ENCODE measurements at regions not wholly inside any gene's neighbourhood (a gene's known extent, or its start where the extent isn't known, plus 50 kb on each side); places are given as distances from the start of the nearest gene placed in this dataset.

DNA sequence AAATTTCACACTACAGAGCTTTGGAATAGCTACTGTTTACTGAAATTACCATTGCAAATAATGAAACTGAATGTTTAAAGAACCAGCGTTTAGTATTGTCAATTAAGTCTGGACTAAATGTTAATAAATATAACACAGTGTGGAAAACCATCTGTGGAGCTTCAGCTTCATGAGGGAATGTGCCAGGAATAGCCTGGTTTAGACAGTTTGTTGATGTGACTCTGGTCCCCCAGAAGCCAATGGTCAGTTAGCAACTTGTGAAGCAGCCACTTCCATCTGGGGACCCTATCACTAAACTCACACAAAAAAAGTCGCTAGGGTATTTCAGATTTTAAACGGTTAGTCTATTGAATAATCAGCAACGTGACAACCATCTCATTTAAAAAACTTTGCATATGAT lies 207.8 kb downstream of the RAMP3 start:
- Histone ChIP-seq H3K4me3 (ENCODE audit: low read length) (no peak overlapping the region), H3K9me2 (ENCODE audit: insufficient read depth, low read length) (no peaks in the 10 kb centered on the region), H2AFZ (ENCODE audit: low read depth, low read length) (no peak overlapping the region), H3K9me3 (ENCODE audit: low read length) (no peaks in the 10 kb centered on the region), H3K27me3 (ENCODE audit: insufficient read depth, low read depth, low read length) (no peaks in the 10 kb centered on the region), H3K36me3 (ENCODE audit: insufficient read depth, low read length) (no peaks in the 10 kb centered on the region), H3K9ac (ENCODE audit: low read length) (no peak overlapping the region), H3K79me2 (replicated peaks; ENCODE audit: insufficient read depth, low read length) (no peaks in the 10 kb centered on the region), H4K20me1 (ENCODE audit: insufficient read depth) (no peaks in the 10 kb centered on the region), H3K4me2 (ENCODE audit: low read length) (no peak overlapping the region), H3K27ac (ENCODE audit: low read length) (no peak overlapping the region), H3F3A (ENCODE audit: insufficient read depth, low read length, poor library complexity, severe bottlenecking) (no peaks in the 10 kb centered on the region)
- TF ChIP-seq EP300 (conservative IDR thresholded peaks at IDR 0.05; ENCODE audit: poor library complexity, severe bottlenecking) (no peak), SMC3 (conservative IDR thresholded peaks at IDR 0.05; ENCODE audit: poor library complexity) (no peak), POLR2AphosphoS5 (IDR thresholded peaks at IDR 0.05) (no peak), RAD21 (conservative IDR thresholded peaks at IDR 0.05) (no peak), EZH2 (IDR thresholded peaks at IDR 0.05; ENCODE audit: borderline replicate concordance, insufficient read depth, low read length, poor library complexity, severe bottlenecking) (no peak), TAF1 (IDR thresholded peaks at IDR 0.05; ENCODE audit: low read depth) (no peak), MXI1 (conservative IDR thresholded peaks at IDR 0.05; ENCODE audit: poor library complexity, severe bottlenecking) (no peak)
- TF ChIP-seq, protein P1, sequence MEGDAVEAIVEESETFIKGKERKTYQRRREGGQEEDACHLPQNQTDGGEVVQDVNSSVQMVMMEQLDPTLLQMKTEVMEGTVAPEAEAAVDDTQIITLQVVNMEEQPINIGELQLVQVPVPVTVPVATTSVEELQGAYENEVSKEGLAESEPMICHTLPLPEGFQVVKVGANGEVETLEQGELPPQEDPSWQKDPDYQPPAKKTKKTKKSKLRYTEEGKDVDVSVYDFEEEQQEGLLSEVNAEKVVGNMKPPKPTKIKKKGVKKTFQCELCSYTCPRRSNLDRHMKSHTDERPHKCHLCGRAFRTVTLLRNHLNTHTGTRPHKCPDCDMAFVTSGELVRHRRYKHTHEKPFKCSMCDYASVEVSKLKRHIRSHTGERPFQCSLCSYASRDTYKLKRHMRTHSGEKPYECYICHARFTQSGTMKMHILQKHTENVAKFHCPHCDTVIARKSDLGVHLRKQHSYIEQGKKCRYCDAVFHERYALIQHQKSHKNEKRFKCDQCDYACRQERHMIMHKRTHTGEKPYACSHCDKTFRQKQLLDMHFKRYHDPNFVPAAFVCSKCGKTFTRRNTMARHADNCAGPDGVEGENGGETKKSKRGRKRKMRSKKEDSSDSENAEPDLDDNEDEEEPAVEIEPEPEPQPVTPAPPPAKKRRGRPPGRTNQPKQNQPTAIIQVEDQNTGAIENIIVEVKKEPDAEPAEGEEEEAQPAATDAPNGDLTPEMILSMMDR (IDR thresholded peaks at IDR 0.05; ENCODE audit: poor library complexity, severe bottlenecking): no peak
- TF ChIP-seq, protein P2, sequence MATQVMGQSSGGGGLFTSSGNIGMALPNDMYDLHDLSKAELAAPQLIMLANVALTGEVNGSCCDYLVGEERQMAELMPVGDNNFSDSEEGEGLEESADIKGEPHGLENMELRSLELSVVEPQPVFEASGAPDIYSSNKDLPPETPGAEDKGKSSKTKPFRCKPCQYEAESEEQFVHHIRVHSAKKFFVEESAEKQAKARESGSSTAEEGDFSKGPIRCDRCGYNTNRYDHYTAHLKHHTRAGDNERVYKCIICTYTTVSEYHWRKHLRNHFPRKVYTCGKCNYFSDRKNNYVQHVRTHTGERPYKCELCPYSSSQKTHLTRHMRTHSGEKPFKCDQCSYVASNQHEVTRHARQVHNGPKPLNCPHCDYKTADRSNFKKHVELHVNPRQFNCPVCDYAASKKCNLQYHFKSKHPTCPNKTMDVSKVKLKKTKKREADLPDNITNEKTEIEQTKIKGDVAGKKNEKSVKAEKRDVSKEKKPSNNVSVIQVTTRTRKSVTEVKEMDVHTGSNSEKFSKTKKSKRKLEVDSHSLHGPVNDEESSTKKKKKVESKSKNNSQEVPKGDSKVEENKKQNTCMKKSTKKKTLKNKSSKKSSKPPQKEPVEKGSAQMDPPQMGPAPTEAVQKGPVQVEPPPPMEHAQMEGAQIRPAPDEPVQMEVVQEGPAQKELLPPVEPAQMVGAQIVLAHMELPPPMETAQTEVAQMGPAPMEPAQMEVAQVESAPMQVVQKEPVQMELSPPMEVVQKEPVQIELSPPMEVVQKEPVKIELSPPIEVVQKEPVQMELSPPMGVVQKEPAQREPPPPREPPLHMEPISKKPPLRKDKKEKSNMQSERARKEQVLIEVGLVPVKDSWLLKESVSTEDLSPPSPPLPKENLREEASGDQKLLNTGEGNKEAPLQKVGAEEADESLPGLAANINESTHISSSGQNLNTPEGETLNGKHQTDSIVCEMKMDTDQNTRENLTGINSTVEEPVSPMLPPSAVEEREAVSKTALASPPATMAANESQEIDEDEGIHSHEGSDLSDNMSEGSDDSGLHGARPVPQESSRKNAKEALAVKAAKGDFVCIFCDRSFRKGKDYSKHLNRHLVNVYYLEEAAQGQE (IDR thresholded peaks at IDR 0.05; ENCODE audit: borderline replicate concordance): no peak

DNA sequence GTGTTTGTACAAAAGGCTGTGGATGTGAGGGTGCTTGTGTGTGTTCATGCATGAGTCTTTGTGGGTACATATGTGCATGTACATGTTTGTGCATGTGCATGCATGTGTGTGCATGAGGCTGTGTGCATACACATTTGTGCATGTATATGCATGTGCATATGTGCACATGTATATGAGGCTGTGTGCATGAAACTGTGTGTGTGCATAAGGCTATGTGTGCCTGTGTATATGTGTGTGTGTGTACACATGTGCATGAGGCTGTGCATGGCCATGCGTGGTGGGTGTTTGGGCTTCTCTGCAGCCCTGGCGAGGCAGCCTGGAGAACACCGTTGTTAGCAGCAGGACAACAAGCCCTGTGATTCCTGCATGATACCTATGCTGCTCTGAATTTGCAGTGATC lies 207.7 kb upstream of the ADCY1 start:
- TF ChIP-seq SMC3 (conservative IDR thresholded peaks at IDR 0.05; ENCODE audit: poor library complexity) (no peak), EP300 (conservative IDR thresholded peaks at IDR 0.05; ENCODE audit: poor library complexity, severe bottlenecking) (no peak), MXI1 (conservative IDR thresholded peaks at IDR 0.05; ENCODE audit: poor library complexity, severe bottlenecking) (no peak), EZH2 (IDR thresholded peaks at IDR 0.05; ENCODE audit: borderline replicate concordance, insufficient read depth, low read length, poor library complexity, severe bottlenecking) (no peak), POLR2AphosphoS5 (IDR thresholded peaks at IDR 0.05) (no peak), RAD21 (conservative IDR thresholded peaks at IDR 0.05) (no peak), TAF1 (IDR thresholded peaks at IDR 0.05; ENCODE audit: low read depth) (no peak)
- TF ChIP-seq, protein P1 (IDR thresholded peaks at IDR 0.05; ENCODE audit: poor library complexity, severe bottlenecking): no peak
- TF ChIP-seq, protein P2 (IDR thresholded peaks at IDR 0.05; ENCODE audit: borderline replicate concordance): no peak
- no peaks in the 10 kb centered on the region for H3K9me3 ChIP-seq (ENCODE audit: low read length)
- no peaks in the 10 kb centered on the region for H3K27me3 ChIP-seq (ENCODE audit: insufficient read depth, low read depth, low read length)
- H3F3A ChIP-seq (ENCODE audit: insufficient read depth, low read length, poor library complexity, severe bottlenecking): no peaks in the 10 kb centered on the region
- no peak overlapping the region for H3K4me2 ChIP-seq (ENCODE audit: low read length)
- H3K79me2 ChIP-seq (replicated peaks; ENCODE audit: insufficient read depth, low read length): no peaks in the 10 kb centered on the region
- no peak overlapping the region for H3K4me3 ChIP-seq (ENCODE audit: low read length)
- H4K20me1 ChIP-seq (ENCODE audit: insufficient read depth): no peaks in the 10 kb centered on the region
- H3K9me2 ChIP-seq (ENCODE audit: insufficient read depth, low read length): no peaks in the 10 kb centered on the region
- no peak overlapping the region for H3K9ac ChIP-seq (ENCODE audit: low read length)
- no peak overlapping the region for H3K27ac ChIP-seq (ENCODE audit: low read length)
- no peaks in the 10 kb centered on the region for H3K36me3 ChIP-seq (ENCODE audit: insufficient read depth, low read length)
- H2AFZ ChIP-seq (ENCODE audit: low read depth, low read length): no peak overlapping the region

Data from neural cell (in vitro differentiated cells).